A172 (cell line): ENCODE measurements at regions not wholly inside any gene's neighbourhood (a gene's known extent, or its start where the extent isn't known, plus 50 kb on each side); places are given as distances from the start of the nearest gene placed in this dataset.

Experiments
- DNase-seq: peaks from one replicate; pipeline ENCODE4 v3.0.0-alpha.2; 2015; ENCODE audit warnings: low spot score

DNA sequence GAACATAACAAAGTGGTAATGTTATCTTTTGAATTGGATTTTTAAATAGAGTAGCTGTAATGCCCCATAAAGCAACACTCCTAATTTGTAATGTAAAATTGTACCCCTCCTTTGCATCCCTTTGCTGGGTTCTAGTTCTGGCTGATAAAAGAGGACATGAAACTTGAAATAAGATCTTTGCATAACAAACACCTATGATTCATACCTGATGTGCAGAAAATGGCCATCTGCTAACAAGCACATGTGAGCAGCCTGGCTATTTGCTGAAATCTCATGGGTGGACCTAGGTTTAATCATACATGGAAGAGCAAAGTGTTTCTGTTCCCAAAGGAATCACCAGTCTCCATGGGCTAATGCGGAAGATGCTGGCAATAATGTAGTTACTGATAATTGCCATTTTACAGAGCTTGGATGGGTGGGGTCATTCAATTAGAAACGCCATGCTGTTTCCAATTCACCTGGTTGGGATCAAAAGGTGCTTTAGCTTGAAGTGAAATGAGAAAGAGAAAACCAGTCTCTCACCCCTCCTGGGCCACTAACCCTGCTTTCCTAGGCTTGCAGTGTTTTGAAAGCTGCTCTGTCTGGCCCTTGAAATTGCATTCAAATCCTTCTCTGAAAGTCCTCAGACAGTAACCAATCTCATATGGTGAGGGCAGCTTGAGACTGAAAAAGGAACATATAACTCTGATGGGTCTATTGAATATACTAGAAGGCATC, 585.1 kb downstream of the TLE4 start:
- no peak for DNase-seq

DNA sequence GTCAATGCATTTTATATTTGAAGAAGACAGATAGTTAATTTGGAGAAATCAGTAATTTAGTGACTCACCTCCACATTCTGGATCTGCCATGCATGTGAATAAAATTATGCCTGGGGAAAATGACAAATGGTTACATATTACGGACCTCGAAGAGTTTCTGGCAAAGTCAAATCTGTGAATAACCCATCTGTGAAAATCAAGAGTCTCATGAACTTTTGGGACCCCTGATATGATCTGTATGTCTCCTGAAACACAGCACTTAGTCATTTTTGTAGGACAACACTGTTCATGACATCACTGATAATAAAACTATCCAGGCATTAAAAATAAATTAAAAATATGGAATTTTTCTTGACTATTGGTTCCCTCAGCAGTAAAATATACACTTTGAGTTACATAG, 584.5 kb downstream of the TLE4 start:
- no peak for DNase-seq

DNA sequence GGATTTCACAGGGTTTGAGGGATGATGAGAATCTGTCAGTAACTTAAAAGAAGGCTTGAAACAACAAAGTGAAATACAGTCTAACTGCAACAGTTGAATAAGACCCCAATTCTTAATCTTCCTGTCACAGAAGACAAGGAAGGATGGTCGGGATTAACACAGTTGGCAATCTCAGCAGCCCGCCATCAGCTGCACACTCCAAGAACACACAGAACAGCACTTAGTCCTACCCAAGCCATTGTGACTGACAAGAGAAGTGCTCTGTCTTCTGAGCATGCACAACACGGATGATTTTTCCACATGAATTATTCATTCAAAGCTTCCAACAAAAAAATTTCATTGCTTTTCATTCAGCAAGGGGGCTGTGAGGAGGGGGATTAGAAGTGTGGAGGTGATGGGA, 576.1 kb downstream of the TLE4 start:
- no peak for DNase-seq

DNA sequence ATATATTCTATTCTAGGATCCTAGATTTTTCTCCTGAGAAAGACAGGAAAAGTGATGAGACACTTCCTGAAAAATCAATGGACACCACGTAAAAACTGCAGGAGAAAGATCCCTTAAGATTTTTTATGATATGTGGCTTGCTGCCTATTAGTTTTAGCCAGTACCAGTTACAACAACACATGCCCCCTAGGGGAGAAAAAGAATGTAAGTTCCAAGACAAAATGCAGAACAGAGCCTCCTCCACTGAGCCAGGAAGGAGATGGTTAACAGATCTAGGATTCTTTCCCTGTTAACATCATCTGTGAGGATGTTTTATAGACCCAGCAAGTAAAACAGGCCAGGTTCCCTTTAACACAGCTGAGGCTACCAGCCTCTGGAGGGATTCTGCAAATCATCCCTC, 574.7 kb downstream of the TLE4 start:
- no peak for DNase-seq

DNA sequence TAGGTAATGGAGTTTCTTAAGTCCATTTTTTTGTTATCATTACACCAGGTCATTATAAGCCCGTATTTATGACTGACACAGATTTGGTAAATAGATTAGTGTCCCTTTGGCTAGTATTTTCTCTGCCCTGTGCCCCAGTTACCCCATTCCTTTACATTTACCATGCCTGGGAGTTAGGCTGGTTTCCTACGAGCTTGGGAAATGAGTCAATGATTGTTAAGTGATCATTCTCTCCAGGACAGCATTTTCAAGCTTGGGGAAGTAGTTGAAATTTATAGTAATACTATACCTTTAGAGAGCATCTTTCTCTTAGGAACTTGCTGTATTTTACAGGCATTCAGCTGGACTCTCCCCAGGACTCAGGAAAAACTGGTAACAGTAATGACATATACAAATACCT, 573.1 kb downstream of the TLE4 start:
- DNase-seq, result no peak

GRCh38 chr9:80144406-80144805, 572.6 kb downstream of the TLE4 start:
- DNase-seq, result no peak

GRCh38 chr9:80143899-80144298, 572.1 kb downstream of the TLE4 start:
- DNase-seq, result no peak

GRCh38 chr9:80134487-80134886, 562.7 kb downstream of the TLE4 start:
- no peak for DNase-seq

- DNase-seq, result no peak
Observed at GRCh38 chr9:80131627-80132026, 559.9 kb downstream of the TLE4 start.

- DNase-seq, result no peak
Observed at GRCh38 chr9:80127920-80128319, 556.2 kb downstream of the TLE4 start.

- no peak for DNase-seq
Observed at GRCh38 chr9:80125731-80126264, 554.0 kb downstream of the TLE4 start.

GRCh38 chr9:80117031-80117430, 545.3 kb downstream of the TLE4 start:
- no peak for DNase-seq

- DNase-seq, result no peak
Observed at GRCh38 chr9:80114241-80114640, 542.5 kb downstream of the TLE4 start.

DNA sequence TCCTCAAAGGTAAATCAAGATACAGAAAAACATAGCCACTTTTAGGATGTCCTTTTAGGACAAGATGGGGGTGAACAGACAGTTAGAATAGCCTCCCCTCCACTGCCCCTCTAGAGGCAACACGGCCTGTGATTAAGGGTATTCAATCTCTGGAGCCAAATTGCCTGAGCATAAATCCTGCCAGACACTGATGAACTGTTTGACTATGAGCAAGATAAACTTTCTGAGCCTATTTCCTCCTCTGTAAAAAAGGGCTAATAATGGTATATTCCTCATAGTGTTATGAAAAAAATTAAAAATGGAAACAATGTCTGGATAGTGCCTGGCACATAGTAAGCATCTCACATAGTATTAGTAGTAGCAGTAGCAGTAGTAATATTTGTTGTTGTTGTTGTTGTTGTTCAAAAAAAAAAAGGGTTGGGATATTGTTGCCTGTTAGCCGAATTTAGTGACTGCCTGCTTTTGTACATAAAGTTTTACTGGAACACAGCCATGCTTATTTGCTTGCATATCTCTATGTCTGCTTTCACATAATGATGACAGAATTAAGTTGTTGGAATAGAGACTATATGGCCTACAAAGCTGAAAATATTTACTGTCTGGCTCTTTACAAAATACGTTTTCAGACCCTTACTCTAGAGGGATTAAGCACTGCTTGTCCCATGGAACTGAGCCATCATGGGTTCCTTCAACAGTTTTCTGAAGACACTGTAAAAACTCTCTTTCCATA, 536.3 kb downstream of the TLE4 start:
- DNase-seq, result no peak

DNA sequence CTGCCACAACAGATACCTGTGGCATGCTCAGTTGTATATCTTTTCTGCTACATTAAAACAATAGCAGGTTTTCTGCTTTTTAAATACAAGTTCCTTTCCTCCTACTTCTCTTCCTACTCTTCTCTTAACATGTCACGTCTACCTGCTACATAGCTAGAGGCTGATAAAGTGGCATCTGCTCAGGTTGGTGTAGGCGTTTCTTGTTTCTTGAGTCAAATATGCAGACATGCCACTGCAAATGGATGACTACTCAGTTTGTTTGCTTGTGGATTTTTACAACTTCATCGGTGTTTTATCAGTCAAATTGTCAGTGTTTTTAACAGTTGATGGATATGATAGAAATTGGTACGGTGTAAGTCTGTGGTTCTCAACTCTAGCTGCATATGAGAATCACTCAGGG, 525.7 kb downstream of the TLE4 start:
- no peak for DNase-seq

DNA sequence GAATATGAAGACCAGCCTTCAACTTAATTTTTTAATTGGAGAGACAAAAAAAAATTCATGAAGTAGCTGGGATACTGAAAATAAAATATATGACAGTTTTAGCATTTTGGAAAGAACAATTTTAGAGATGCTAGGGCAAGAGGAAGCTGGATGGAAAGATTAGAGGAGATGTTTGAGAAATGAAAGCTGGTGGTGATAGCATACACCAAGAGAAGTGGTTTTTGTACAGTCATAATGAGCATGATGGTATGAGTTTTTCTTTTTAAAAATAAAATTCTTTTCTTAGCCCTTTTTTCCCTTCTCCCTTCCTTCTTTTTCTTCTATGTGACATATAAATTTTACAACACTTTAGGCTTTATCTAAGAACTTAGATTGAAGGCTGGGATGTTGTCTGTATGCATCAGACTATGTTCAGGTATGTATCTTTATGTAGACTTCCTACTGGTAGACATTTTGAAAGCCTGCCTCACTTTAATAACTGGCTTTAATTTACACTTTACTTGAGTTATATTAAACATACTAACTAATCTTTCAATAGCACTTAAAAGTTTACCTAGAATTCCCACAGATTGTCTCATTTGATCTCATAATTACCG, 522.5 kb downstream of the TLE4 start:
- no peak for DNase-seq

GRCh38 chr9:80093695-80094094, 521.9 kb downstream of the TLE4 start:
- no peak for DNase-seq

GRCh38 chr9:80091526-80091925, 519.8 kb downstream of the TLE4 start:
- DNase-seq, result no peak

DNA sequence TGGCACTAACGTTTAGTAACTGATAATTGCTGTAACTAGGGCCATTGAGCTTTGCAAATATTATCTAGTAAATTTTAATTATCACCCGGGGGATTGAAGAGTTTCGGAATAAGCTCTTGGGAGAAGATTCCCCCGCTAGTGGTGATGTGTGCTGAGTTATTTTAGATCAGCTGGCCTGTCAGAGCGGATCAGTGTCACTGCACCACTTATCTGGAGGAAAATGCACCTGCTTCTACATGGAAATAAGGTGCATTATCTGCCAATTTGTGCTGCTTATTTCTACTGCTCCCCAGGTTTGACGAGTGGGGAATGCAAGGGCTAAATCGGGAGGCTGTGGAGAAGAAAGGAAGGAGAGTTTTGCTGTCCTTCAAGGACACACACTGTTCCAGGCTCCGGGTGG, 518.6 kb downstream of the TLE4 start:
- DNase-seq, result no peak

DNA sequence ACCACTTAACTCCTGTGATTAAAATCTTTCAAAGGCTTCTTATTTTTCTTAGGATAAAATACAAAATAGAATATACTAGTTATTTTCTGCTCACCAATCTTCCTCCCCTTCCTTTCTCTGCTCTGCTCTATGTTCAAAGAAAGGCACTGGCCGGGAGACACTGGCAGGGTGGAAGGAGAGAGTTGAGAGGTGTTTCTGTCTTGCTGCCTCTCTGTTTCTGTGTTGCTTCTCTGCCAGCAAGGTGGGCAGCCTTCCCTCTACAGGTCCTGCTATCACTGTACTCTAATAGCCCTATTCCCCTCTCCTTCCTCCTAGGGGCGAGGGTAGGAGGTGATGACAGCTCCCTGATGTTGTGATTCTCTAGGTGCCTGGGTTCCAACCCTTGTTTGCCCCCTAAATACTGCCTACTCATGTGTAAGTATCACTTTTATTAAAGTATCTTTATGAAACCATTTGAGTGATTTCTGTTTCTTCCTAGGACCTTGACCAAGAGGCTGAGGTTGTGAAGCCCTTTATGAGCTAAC, 515.1 kb downstream of the TLE4 start:
- no peak for DNase-seq

GRCh38 chr9:80086386-80086785, 514.6 kb downstream of the TLE4 start:
- DNase-seq, result no peak

DNA sequence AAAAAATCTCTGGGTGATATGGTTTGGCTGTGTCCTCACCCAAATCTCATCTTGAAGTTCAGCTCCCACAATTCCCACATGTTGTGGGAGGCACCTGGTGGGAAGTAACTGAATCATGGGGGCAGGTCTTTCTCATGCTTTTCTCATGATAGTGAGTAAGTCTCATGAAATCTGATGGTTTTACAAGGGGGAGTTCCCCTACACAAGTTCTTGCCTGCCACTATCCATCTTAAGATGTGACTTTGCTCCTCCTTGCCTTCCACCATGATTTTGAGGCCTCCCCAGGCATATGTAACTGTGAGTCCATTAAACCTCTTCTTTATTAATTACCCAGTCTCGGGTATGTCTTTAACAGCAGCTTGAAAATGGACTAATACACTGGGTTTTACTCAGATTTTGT, 513.9 kb downstream of the TLE4 start:
- peak; percentile 19 for DNase-seq

GRCh38 chr9:80082213-80082612, 510.4 kb downstream of the TLE4 start:
- no peak for DNase-seq
